Aorta (tissue), 5 donors: ENCODE measurements at regions not wholly inside any gene's neighbourhood (a gene's known extent, or its start where the extent isn't known, plus 50 kb on each side); places are given as distances from the start of the nearest gene placed in this dataset.

Experiments used
- ATAC-seq: fragments of 200-7000 bp; cut with Tn5 transposase; one replicate; pipeline ENCODE4 v1.9.1; 2022; ENCODE audit warnings: moderate library complexity; ENCODE audit not compliant: low FRiP score
- DNase-seq, 2 donors: peaks; one replicate each; pipeline ENCODE4 v3.0.0-alpha.2; 2020
- H3K27ac ChIP-seq, 2 donors: one replicate each; pipeline ENCODE4 v1.5.1; 2013; ENCODE audit warnings: low read length in 2 of 2, mild to moderate bottlenecking in 2 of 2, moderate library complexity in 2 of 2, control low read depth in 1 of 2, inconsistent platforms in 1 of 2, low read depth in 1 of 2
- H3K27me3 ChIP-seq, 2 donors: one replicate each; pipeline ENCODE4 v1.6.1; 2013; ENCODE audit warnings: control low read depth in 1 of 2, low read length in 1 of 2, mild to moderate bottlenecking in 1 of 2, moderate library complexity in 1 of 2; ENCODE audit not compliant: insufficient read depth in 2 of 2, control insufficient read depth in 1 of 2
- H3K36me3 ChIP-seq, 2 donors: one replicate each; pipeline ENCODE4 v1.6.1; 2013; ENCODE audit warnings: control low read depth in 1 of 2, low read length in 1 of 2, mild to moderate bottlenecking in 1 of 2; ENCODE audit not compliant: insufficient read depth in 2 of 2, control insufficient read depth in 1 of 2
- H3K4me1 ChIP-seq, 2 donors: one replicate each; pipeline ENCODE4 v1.6.1; 2013; ENCODE audit warnings: low read length in 2 of 2, control low read depth in 1 of 2, mild to moderate bottlenecking in 1 of 2, moderate library complexity in 1 of 2; ENCODE audit not compliant: insufficient read depth in 2 of 2, control insufficient read depth in 1 of 2
- H3K4me3 ChIP-seq, 2 donors: one replicate each; pipeline ENCODE4 v1.5.1; 2013; ENCODE audit warnings: low read length in 2 of 2, control low read depth in 1 of 2, mild to moderate bottlenecking in 1 of 2
- H3K9me3 ChIP-seq: one replicate; pipeline ENCODE4 v1.6.1; 2013; ENCODE audit warnings: mild to moderate bottlenecking, low read length; ENCODE audit not compliant: control insufficient read depth
- WGBS, 2 donors: extraction: QIAGEN DNeasy Blood & Tissue Kit; methylation state at CpG; one replicate each; pipeline ENCODE4 v1.1.7; 2013; 5-methylcytosine and 5-hydroxymethylcytosine counted together
- intact Hi-C, 2 donors: fragments of 100-400 bp; cut with DNase I; formaldehyde crosslinking; loops; one replicate each; pipeline versions ENCODE4 v1.14.2 to v1.15.0; 2022
- donor health status: healthy with polysubstance abuse.
- donor health status: Bipolar disorder and iron deficiency.
- donor health status: DM: no; HTN: no; CAD: no.
- donor health status: DM: no; HTN: no; CAD: no.
- donor health status: DM: yes; HTN: yes; CAD: no.

DNA sequence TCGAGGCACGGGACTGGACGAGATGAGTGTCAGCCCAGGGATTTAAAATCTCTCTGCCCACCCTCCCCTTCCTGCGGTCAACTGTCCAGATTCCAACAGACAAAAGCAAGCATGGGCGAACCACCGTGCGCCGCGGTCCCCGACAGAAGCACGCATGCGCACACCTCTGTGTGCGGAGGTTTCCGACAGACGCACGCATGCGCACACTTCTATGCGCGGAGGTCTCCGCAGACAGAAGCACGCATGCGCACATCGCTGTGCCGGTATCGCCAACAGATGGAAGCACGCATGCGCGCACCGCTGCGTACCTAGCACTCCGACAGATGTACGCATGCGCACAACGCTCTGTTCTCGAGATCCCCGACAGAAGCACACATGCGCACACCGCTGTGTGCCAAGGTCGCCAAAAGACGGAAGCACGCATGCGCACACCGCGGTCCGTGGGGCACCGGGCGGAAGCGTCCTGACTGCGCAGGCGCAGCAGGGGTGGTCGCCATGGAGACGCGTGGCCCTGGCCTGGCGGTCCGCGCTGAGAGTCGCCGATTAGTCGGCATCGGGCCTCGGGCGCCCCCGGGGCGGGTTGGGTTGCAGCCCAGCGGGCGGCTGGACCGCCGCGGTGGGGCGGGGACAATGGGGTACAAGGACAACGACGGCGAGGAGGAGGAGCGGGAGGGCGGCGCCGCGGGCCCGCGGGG is 57.4 kb upstream of the RPH3AL start:
- peak; percentile 97 for ATAC-seq
- intact Hi-C loops, result loop anchor here in 1 of 2 donors (2.0 to 5.0 kb wide), 2 partner anchors 291 to 572 kb away; no protein-coding TSS in a partner anchor

DNA sequence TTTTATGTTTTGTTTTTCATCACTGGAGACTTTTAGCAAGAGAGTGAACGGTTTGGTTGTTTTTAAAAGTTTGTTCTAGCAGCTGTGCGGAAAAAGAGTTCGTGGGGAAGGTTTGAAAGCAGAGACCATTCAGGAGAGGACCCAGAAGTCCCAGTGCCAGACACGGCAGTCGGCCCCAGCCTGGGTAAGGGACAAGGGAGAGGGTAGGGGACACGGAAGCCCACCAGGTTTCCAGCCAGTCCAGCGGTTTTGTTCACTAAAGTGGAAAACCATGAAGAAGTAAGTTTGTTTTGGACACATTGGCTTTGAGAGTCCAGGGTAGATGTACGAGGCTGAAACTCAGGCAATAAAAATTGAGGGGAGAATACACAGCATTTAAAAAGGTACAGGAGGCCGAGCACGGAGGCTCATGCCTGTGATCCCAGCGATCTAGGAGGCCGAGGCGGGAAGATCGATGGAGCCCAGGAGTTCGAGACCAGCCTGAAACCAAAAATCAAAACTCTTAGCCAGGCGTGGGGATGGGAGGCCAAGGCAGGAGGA is 56.8 kb upstream of the RPH3AL start:
- Histone ChIP-seq H3K9me3 (no peaks in the 10 kb centered on the region), H3K27me3 (no peaks in the 10 kb centered on the region), H3K4me1 (no peaks in the 10 kb centered on the region), H3K4me3 (no peak overlapping the region), H3K27ac (no peak overlapping the region), H3K36me3 (no peaks in the 10 kb centered on the region)
- intact Hi-C loops, result no loop called here
- WGBS, 2 donors, result 71 to 74% methylated on average over 16 of the region's 16 CpGs
- ATAC-seq (no peak), DNase-seq (no peak)

More for the DNA sequence above, 57.4 kb upstream of the RPH3AL start:
- H3K9me3 ChIP-seq, result no peaks in the 10 kb centered on the region
- no peaks in the 10 kb centered on the region for H3K4me1 ChIP-seq
- H3K27me3 ChIP-seq, result no peaks in the 10 kb centered on the region
- 2 to 5% methylated on average over 68 to 80 of the region's 80 CpGs for WGBS, 2 donors
- no peaks in the 10 kb centered on the region for H3K36me3 ChIP-seq
- H3K27ac ChIP-seq, result no peak overlapping the region
- peak overlapping the region; percentile 48 to 50 for H3K4me3 ChIP-seq
- DNase-seq, result peak; percentile 100

GRCh38 chr17:404703-405102 is 52.1 kb upstream of the RPH3AL start:
- intact Hi-C loops, result no loop called here
- WGBS, 2 donors, result 78 to 82% methylated on average over 7 of the region's 7 CpGs
- H3K4me1 ChIP-seq, result no peaks in the 10 kb centered on the region
- H3K27me3 ChIP-seq, result no peaks in the 10 kb centered on the region
- H3K4me3 ChIP-seq, result no peak overlapping the region
- ATAC-seq (no peak), DNase-seq (no peak)
- no peak overlapping the region for H3K27ac ChIP-seq
- no peaks in the 10 kb centered on the region for H3K9me3 ChIP-seq
- no peaks in the 10 kb centered on the region for H3K36me3 ChIP-seq
